ENCODE measurements at regions not wholly inside any gene's neighbourhood (a gene's known extent, or its start where the extent isn't known, plus 50 kb on each side); places are given as distances from the start of the nearest gene placed in this dataset.

DNA sequence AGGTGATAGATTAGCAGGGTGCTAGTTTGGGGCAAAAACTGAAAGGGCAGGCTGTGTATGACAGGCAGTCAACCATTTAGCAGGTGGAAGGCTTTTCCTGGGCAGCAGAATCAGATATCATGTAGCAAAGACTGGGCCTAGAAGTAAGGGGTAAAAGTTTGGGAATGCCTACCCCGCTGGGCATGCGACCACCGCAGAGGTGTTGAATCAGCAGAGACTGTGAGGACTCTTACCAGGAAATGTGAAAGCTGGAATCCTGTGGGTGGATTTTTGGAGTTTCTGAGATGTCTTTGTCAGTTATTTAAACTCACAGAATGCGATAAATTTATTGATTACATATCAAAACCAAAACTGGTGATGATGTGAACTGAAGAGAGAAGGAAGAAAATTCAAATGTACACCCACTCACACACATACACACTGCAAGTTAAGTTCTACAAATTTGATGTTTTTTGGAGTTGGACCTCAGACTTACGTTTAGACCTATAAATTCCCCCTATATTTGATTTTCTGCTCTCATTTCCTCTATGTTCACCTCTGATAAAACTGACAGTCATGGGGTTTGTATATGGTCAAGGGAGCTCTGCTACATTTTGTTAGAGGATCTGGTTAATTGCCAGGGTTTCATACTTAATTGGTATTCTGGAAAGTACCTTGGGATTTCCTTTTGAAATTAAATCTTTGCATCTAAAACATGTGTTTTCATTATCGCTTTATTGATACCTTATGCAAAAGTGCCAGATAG, 333.6 kb downstream of the CSNK1G3 start:
- TF ChIP-seq, protein P1, sequence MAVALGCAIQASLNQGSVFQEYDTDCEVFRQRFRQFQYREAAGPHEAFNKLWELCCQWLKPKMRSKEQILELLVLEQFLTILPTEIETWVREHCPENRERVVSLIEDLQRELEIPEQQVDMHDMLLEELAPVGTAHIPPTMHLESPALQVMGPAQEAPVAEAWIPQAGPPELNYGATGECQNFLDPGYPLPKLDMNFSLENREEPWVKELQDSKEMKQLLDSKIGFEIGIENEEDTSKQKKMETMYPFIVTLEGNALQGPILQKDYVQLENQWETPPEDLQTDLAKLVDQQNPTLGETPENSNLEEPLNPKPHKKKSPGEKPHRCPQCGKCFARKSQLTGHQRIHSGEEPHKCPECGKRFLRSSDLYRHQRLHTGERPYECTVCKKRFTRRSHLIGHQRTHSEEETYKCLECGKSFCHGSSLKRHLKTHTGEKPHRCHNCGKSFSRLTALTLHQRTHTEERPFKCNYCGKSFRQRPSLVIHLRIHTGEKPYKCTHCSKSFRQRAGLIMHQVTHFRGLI (tag by site-specific recombination; IDR thresholded peaks at IDR 0.05): no peak
- TF ChIP-seq HOXA7 (CRISPR knock-in tag; IDR thresholded peaks at IDR 0.05; ENCODE audit: borderline replicate concordance) (no peak), ZNF16 (tag by site-specific recombination; IDR thresholded peaks at IDR 0.05; ENCODE audit: low read depth) (no peak), ZNF768 (tag by site-specific recombination; IDR thresholded peaks at IDR 0.05) (no peak), SALL2 (tag by site-specific recombination; IDR thresholded peaks at IDR 0.05; ENCODE audit: borderline replicate concordance) (no peak), ZNF221 (tag by site-specific recombination; IDR thresholded peaks at IDR 0.05; ENCODE audit: borderline replicate concordance) (no peak), ZNF169 (tag by site-specific recombination; IDR thresholded peaks at IDR 0.05) (no peak), ZNF777 (tag by site-specific recombination; IDR thresholded peaks at IDR 0.05; ENCODE audit: borderline replicate concordance) (no peak), ZNF600 (tag by site-specific recombination; IDR thresholded peaks at IDR 0.05) (no peak), ZFHX2 (tag by site-specific recombination; conservative IDR thresholded peaks at IDR 0.05) (no peak), ZNF223 (tag by site-specific recombination; IDR thresholded peaks at IDR 0.05) (no peak), OSR2 (tag by site-specific recombination; IDR thresholded peaks at IDR 0.05) (no peak), ZNF175 (tag by site-specific recombination; IDR thresholded peaks at IDR 0.05) (no peak), SCRT1 (tag by site-specific recombination; IDR thresholded peaks at IDR 0.05; ENCODE audit: borderline replicate concordance) (no peak), ZNF658 (tag by site-specific recombination; IDR thresholded peaks at IDR 0.05) (no peak)
- TF ChIP-seq, protein P2, sequence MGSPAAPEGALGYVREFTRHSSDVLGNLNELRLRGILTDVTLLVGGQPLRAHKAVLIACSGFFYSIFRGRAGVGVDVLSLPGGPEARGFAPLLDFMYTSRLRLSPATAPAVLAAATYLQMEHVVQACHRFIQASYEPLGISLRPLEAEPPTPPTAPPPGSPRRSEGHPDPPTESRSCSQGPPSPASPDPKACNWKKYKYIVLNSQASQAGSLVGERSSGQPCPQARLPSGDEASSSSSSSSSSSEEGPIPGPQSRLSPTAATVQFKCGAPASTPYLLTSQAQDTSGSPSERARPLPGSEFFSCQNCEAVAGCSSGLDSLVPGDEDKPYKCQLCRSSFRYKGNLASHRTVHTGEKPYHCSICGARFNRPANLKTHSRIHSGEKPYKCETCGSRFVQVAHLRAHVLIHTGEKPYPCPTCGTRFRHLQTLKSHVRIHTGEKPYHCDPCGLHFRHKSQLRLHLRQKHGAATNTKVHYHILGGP (tag by site-specific recombination; IDR thresholded peaks at IDR 0.05): no peak
- TF ChIP-seq, protein P3, sequence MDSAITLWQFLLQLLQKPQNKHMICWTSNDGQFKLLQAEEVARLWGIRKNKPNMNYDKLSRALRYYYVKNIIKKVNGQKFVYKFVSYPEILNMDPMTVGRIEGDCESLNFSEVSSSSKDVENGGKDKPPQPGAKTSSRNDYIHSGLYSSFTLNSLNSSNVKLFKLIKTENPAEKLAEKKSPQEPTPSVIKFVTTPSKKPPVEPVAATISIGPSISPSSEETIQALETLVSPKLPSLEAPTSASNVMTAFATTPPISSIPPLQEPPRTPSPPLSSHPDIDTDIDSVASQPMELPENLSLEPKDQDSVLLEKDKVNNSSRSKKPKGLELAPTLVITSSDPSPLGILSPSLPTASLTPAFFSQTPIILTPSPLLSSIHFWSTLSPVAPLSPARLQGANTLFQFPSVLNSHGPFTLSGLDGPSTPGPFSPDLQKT (IDR thresholded peaks at IDR 0.05; ENCODE audit: borderline replicate concordance, low read depth, low read length): no peak
- TF ChIP-seq, protein P4, sequence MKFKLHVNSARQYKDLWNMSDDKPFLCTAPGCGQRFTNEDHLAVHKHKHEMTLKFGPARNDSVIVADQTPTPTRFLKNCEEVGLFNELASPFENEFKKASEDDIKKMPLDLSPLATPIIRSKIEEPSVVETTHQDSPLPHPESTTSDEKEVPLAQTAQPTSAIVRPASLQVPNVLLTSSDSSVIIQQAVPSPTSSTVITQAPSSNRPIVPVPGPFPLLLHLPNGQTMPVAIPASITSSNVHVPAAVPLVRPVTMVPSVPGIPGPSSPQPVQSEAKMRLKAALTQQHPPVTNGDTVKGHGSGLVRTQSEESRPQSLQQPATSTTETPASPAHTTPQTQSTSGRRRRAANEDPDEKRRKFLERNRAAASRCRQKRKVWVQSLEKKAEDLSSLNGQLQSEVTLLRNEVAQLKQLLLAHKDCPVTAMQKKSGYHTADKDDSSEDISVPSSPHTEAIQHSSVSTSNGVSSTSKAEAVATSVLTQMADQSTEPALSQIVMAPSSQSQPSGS (tag by site-specific recombination; IDR thresholded peaks at IDR 0.05; ENCODE audit: low read depth): no peak
- TF ChIP-seq, protein P5, sequence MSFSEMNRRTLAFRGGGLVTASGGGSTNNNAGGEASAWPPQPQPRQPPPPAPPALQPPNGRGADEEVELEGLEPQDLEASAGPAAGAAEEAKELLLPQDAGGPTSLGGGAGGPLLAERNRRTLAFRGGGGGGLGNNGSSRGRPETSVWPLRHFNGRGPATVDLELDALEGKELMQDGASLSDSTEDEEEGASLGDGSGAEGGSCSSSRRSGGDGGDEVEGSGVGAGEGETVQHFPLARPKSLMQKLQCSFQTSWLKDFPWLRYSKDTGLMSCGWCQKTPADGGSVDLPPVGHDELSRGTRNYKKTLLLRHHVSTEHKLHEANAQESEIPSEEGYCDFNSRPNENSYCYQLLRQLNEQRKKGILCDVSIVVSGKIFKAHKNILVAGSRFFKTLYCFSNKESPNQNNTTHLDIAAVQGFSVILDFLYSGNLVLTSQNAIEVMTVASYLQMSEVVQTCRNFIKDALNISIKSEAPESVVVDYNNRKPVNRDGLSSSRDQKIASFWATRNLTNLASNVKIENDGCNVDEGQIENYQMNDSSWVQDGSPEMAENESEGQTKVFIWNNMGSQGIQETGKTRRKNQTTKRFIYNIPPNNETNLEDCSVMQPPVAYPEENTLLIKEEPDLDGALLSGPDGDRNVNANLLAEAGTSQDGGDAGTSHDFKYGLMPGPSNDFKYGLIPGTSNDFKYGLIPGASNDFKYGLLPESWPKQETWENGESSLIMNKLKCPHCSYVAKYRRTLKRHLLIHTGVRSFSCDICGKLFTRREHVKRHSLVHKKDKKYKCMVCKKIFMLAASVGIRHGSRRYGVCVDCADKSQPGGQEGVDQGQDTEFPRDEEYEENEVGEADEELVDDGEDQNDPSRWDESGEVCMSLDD (tag by site-specific recombination; IDR thresholded peaks at IDR 0.05): no peak
- TF ChIP-seq, protein P6, sequence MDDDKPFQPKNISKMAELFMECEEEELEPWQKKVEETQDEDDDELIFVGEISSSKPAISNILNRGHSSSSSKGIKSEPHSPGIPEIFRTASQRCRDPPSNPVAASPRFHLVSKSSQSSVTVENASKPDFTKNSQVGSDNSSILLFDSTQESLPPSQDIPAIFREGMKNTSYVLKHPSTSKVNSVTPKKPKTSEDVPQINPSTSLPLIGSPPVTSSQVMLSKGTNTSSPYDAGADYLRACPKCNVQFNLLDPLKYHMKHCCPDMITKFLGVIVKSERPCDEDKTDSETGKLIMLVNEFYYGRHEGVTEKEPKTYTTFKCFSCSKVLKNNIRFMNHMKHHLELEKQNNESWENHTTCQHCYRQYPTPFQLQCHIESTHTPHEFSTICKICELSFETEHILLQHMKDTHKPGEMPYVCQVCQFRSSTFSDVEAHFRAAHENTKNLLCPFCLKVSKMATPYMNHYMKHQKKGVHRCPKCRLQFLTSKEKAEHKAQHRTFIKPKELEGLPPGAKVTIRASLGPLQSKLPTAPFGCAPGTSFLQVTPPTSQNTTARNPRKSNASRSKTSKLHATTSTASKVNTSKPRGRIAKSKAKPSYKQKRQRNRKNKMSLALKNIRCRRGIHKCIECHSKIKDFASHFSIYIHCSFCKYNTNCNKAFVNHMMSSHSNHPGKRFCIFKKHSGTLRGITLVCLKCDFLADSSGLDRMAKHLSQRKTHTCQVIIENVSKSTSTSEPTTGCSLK (tag by site-specific recombination; IDR thresholded peaks at IDR 0.05): no peak
- CTCF ChIA-PET: no interaction called here

More for the DNA sequence above, 333.6 kb downstream of the CSNK1G3 start:
- no peaks in the 10 kb centered on the region for H3K36me3 ChIP-seq (ENCODE audit: control insufficient read depth in 2 of 2, insufficient read depth in 1 of 2, low read length in 2 of 2)
- POLR2A ChIA-PET: no interaction called here
- H3K4me1 ChIP-seq (ENCODE audit: control insufficient read depth, insufficient read depth, low read length): no peaks in the 10 kb centered on the region
- H3K4me3 ChIP-seq (ENCODE audit: low read depth, low read length): no peak overlapping the region
- no peak overlapping the region for H3K27ac ChIP-seq (ENCODE audit: extremely low read depth, low read depth, low read length)
- no peaks in the 10 kb centered on the region for H3K9me3 ChIP-seq (ENCODE audit: control insufficient read depth, insufficient read depth, low read depth, low read length)

Measured in HEK293 (cell line).